AML-193 (cell line): ENCODE measurements at regions not wholly inside any gene's neighbourhood (a gene's known extent, or its start where the extent isn't known, plus 50 kb on each side); places are given as distances from the start of the nearest gene placed in this dataset.

Experiments
- DNase-seq, 2 experiments: peaks; one replicate each; lab custom pipeline; 2025; lab: John Stamatoyannopoulos, UW

- DNase-seq: no peak
These were observed 610.1 kb downstream of the TECRL start for GRCh38 chr4:63799166-63799565.

DNA sequence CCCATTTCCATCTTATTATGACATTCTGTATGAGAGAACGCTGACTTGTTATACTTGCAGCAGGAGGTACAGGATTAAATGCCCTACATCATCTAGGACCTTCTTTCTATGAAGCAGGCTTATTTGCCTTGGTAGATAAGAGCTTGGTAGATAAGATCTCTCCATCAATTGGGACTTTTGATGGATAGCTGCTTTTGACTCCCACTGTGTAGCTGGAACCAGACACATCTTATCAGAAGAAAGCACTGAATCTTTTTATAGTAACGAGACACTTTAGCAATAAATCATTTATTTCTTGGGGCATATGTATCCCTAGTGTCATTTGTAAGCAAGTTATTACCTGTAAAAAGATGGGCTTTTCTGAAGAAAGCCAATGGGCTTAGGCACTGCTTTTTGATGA is 613.9 kb downstream of the TECRL start:
- no peak for DNase-seq

- no peak for DNase-seq
These were observed 618.9 kb downstream of the TECRL start for GRCh38 chr4:63790377-63790776.

DNA sequence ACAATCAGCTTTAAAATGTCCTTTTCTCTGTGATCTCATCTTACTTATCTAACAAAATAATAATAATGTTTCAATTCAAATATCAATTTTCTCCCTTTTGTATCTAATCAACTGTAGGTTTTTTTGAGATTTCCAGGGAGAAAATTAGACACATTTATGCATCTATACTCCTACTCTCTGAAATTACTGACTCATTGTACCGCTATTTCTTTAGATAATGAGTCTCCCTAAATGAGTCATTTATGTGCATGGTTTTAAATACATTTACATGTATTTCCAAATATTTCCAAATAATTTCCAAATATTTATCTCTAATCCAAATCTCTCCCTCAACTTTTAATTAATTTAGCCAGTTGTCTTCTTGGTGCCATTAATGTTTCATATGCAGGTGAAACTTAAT is 621.0 kb downstream of the TECRL start:
- DNase-seq: no peak

GRCh38 chr4:63787326-63787725 is 621.9 kb downstream of the TECRL start:
- no peak for DNase-seq

- DNase-seq: no peak
These were observed 623.1 kb downstream of the TECRL start for GRCh38 chr4:63786171-63786570.

GRCh38 chr4:63784822-63785221 is 624.4 kb downstream of the TECRL start:
- no peak for DNase-seq

DNA sequence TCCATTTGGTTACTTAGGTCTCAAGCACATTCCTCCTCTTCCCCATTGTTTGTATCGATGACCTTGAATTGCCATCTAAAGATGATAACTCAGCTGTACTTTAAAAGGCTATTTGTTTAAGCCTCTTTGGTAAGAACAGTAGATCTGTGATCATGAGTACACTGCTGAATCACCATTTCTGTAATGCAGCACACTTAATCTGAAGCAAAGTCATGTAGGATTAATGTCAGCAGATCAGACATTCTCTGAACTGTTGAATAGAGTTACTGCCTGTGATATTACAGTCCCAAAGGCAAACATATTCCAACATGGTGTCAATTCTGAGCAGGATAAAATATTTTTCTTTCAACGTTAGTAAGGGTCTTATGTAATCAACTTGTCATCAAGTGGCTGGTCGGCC is 631.6 kb downstream of the TECRL start:
- no peak for DNase-seq

DNA sequence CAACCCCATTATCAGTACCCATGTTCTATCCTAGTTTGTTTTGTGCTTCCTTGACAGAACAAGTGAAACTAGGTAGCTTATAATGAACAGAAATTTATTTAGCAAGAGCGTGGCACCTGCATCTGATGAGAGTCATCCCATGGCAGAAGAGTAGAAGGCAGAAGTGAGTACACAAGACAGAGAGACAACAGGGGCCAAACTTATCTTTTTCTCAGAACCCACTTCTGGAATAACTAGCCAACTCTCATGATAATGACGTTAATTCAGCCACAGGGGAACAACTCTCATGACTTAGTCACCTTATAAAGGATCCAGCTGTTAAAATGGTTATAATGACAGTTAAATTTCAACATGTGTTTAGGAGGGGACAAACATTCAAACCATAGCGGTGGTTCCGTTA is 644.9 kb downstream of the TECRL start:
- no peak for DNase-seq

DNA sequence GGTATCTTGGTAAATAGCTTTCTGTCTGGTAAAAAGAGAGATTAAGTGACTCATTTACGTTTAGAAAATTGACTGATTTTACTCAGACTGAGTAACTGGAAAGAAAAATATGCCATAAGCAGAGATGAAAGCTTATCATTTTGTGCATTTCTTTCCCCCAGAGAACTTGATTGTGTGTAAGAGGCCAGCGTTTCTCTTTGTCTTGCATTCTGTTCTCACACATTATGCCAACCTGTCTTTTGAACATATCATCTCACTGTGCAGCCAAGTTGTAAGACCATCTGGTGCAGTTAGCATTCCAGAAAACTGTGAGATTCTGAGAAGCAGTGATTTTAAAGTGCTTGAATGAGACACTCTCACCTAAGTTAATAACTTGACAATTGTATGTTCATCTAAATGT is 651.3 kb downstream of the TECRL start:
- no peak for DNase-seq

GRCh38 chr4:63742882-63743281 is 666.4 kb downstream of the TECRL start:
- DNase-seq: no peak

DNA sequence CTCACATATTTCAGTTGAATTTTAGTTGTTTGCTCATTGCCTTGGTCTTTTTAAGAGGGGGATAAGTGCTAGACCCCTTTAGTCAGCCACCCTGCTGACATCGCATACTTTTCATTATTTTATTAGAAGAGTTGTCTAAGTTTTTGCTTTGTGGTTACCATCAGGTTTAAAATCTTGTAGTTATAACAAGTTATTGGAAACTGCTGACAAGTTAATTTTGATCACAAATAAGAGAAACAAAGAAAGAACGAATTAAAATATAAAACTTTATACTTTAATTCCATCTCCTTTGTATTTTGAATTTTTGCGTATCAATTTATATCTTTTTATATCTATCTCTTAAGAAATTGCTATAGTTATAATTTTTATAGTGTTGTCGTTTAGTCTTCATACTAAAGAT is 679.7 kb downstream of the TECRL start:
- no peak for DNase-seq

DNA sequence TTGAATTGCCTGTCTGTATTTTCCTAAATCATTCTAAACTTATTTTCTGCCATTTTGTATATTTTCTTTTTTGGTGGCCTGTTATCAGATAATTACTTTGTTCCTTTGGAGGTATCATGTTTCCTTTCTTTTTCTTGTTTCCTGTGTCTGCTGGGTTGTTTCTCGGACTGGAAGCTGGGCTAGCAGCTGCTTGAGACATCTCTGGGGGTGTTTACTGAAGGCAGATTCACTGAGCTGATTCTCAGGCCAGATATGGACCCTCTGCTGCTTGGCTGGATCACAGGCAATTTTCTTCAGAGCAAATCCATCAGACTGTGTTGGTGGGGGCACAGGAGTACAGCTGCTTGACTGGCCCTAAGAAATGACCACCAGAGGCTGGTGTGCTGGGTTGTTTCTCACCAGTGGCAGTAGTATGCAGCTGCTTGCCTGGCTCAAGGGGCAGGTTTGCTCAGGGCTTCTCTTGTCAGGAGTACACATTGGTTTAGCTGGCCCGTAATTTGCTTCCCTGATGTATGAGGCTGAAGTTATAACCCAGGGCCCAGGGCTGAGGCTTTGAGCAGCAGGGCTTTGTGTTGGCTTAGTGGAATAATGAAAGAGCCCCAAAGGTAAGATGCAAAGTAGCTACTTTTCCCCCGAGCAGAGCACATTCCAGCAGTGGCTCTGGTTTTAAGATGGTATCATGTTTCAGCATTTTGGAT is 680.6 kb downstream of the TECRL start:
- no peak for DNase-seq

DNA sequence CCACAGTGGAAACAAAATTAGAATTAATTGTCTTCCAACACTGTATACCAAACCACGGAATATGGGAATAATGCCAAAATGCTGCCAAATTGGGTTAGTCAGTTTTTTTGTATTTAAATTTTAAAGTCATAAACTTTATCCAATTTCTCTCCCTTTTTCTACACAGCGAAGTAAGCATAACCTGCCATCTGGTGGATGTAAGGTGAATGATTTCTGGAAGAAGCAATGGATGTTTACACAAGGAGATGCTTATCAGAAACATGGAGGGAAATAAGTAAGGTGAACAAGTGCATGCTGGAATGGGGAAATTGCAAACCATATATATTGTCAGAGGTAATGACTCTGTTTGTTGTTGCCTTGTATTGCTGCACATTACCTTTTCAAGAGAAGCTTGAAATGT is 691.9 kb downstream of the TECRL start:
- peak in 1 of 2 experiments; percentile 16 for DNase-seq

GRCh38 chr4:63708661-63709060 is 700.6 kb downstream of the TECRL start:
- no peak for DNase-seq

DNA sequence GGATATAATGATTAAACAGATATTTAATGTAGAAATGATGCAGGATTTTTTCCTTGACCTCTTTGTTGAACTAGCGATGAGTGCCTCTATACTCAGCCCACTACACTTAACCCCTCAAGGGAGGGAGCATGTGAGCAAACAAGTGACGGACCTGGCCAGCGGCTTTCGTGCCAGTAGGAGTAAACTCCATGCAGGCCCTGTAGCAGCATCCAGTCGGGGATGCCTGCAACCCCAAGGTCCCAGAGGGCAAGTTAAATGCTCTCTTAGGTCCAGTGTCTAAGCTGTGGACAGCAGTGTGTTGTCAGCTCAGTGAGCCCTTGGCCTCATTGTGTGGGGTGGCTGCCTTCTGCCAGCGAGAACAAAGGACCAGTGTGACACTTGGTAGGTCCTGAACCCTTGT is 708.7 kb downstream of the TECRL start:
- DNase-seq: no peak

DNA sequence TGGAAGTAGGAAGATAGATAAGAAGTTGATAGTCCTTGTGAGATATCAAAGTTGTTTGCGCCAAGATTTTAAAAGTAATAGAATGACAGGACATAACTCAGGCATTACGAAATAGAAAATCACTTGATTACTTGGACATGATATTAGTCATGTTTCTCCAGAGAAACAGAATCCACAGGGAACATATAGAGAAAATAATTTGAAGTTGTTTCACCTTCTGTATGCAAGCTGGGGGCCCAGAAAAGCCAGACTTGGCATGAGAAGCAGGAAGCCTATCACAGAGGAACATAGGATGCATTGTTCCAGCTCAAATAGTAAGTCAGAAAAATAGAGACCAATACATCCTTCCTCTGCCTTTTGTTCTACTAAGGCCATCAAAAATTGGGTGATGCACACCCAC is 715.9 kb downstream of the TECRL start:
- DNase-seq: no peak

- DNase-seq: no peak
These were observed 730.8 kb downstream of the TECRL start for GRCh38 chr4:63678358-63678931.

DNA sequence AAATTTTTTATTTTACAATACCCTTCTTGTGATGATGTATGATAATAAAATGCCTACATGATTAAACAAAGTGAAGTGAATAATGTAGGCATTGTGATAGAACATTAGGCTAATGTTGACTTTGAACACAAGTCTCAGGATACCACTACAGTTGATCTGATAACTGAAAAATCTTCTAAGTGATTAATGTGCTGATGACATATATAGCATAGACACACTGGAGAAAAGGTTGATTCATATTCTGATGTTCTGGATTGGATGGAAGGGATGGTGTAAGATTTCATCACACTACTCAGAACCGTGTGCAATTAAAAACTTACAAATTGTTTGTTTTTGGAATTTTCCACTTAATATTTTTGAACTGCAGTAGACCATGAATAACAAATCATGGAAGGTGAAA is 738.5 kb downstream of the TECRL start:
- no peak for DNase-seq

DNA sequence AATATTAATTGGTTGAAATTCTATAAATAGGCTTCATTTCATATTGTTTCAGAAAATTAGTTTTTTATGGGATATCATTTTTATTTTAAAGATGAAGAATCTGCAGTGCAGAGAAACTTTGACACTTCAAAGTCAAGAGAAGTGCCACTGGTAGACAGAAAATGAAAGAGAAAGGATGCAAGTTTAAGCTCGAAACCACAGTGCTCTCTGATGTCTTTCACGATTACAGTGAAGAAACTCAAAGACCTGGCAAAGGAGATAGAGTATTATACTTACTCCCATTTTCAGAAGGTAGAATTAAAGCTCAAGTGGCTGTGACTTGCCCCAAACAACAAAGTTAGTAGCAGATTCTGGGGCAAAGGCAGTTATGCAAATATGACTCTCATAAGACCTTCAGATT is 745.4 kb downstream of the TECRL start:
- no peak for DNase-seq

- no peak for DNase-seq
These were observed 764.9 kb downstream of the TECRL start for GRCh38 chr4:63644396-63644795.

DNA sequence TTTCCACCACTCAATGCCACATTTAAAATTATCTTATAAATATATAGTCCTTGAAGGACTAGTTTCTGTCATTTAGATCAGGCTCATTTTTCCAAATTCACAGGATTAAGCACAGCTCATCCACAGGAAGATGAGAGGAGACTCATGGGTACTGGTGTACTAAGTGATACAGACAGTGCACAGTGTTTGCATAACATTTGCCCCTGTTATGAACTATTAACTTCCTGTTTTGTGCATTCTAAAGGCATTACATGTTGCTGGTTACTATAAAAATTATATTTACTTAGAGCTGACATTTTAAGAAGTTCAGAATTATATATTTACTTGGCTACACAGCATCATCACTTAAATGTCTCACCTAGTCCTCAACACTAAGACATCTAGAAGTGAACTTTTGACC is 772.0 kb downstream of the TECRL start:
- no peak for DNase-seq

DNA sequence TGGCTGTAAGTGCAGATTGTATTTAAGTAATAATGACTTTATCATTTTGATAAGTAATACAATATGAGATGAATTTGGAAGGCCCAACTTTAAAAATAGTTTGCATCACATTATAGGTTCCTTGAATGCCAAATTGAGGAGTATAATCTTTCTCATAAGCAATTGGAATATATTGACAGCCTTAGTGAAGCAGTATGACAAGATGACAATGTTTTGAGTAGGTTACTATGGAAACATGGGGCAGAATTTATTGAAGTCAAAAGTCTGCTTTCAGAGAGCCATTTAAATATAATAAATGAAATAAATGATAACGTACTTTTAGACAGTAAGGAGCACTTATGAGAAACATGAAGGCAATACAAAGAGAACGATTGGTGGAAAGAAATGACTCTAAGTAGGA is 776.4 kb downstream of the TECRL start:
- DNase-seq: no peak

DNA sequence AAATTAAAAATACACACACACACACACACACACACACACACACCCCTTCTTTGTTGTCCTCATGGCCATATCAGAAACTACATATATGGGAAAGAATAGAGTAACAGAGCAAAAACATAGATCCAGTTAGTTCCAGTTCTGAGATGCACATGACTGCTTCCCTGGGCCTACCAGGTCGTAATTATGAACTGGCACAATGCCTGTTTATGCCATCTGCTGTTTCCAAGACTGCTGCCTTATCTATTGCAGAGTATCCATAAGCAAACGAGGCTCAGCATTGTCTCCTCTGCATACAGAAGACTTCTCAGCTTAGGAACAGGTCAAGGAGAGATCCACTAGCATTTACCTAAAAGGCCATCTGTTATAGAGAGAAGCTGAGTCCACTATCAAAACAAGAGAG is 789.0 kb downstream of the TECRL start:
- DNase-seq: no peak
